ENCODE measurements at regions not wholly inside any gene's neighbourhood (a gene's known extent, or its start where the extent isn't known, plus 50 kb on each side); places are given as distances from the start of the nearest gene placed in this dataset.

GRCh38 chr3:11699083-11699427 lies 55.3 kb upstream of the VGLL4 start:
- no peak for TF ChIP-seq CTCF (IDR thresholded peaks at IDR 0.05; ENCODE audit: low read depth, low read length)
- H3K9me3 ChIP-seq (ENCODE audit: low read depth) = no peaks in the 10 kb centered on the region
- H3K4me3 ChIP-seq = no peak overlapping the region
- H3K27ac ChIP-seq = no peak overlapping the region
- no peaks in the 10 kb centered on the region for H3K4me1 ChIP-seq (ENCODE audit: low read depth)
- DNase-seq (ENCODE audit: low read depth in 1 of 2, low spot score in 1 of 2) = peak in 1 of 2 donors; percentile 41
- no peaks in the 10 kb centered on the region for H3K27me3 ChIP-seq
- no peaks in the 10 kb centered on the region for H3K36me3 ChIP-seq

- Histone ChIP-seq H3K36me3 (no peaks in the 10 kb centered on the region), H3K4me1 (ENCODE audit: low read depth) (no peaks in the 10 kb centered on the region), H3K27ac (no peak overlapping the region), H3K4me3 (no peak overlapping the region), H3K27me3 (no peaks in the 10 kb centered on the region), H3K9me3 (ENCODE audit: low read depth) (no peaks in the 10 kb centered on the region)
- DNase-seq (ENCODE audit: low read depth in 1 of 2, low spot score in 1 of 2) = no peak
- no peak for TF ChIP-seq CTCF (IDR thresholded peaks at IDR 0.05; ENCODE audit: low read depth, low read length)
Measured at GRCh38 chr3:11698326-11699082, 54.8 kb upstream of the VGLL4 start.

GRCh38 chr3:11697701-11698100 lies 54.0 kb upstream of the VGLL4 start:
- no peak for DNase-seq (ENCODE audit: low read depth in 1 of 2, low spot score in 1 of 2)
- Histone ChIP-seq H3K27me3 (no peaks in the 10 kb centered on the region), H3K4me3 (no peak overlapping the region), H3K36me3 (no peaks in the 10 kb centered on the region), H3K9me3 (ENCODE audit: low read depth) (no peaks in the 10 kb centered on the region), H3K27ac (no peak overlapping the region), H3K4me1 (ENCODE audit: low read depth) (no peaks in the 10 kb centered on the region)
- TF ChIP-seq CTCF (IDR thresholded peaks at IDR 0.05; ENCODE audit: low read depth, low read length) = no peak

- no peaks in the 10 kb centered on the region for H3K36me3 ChIP-seq
Measured at GRCh38 chr3:11696054-11696453, 52.3 kb upstream of the VGLL4 start.

More at GRCh38 chr3:11696054-11696453, 52.3 kb upstream of the VGLL4 start:
- no peak for DNase-seq (ENCODE audit: low read depth in 1 of 2, low spot score in 1 of 2)
- no peaks in the 10 kb centered on the region for H3K9me3 ChIP-seq (ENCODE audit: low read depth)
- H3K4me1 ChIP-seq (ENCODE audit: low read depth) = no peaks in the 10 kb centered on the region
- H3K4me3 ChIP-seq = no peak overlapping the region
- H3K27ac ChIP-seq = no peak overlapping the region
- no peak for TF ChIP-seq CTCF (IDR thresholded peaks at IDR 0.05; ENCODE audit: low read depth, low read length)
- H3K27me3 ChIP-seq = no peaks in the 10 kb centered on the region
